Islet of Langerhans (tissue), 1 donor: ENCODE measurements at regions not wholly inside any gene's neighbourhood (a gene's known extent, or its start where the extent isn't known, plus 50 kb on each side); places are given as distances from the start of the nearest gene placed in this dataset.
"Not testable (repeated sequence)": the region's sequence is repeated elsewhere in the genome, so short reads cannot be mapped to it uniquely, and the experiment has no call there.

ENCODE experiments used
- FAIRE-seq: peaks from one replicate; lab custom pipeline; 2011; peaks lifted over from hg19 to GRCh38; lab: Jason Lieb, UNC

GRCh38 chr4:111274060-111274459, 651.2 kb upstream of the PITX2 start:
- FAIRE-seq, result no peak

- no peak for FAIRE-seq
These were observed 651.6 kb upstream of the PITX2 start for GRCh38 chr4:111274486-111274885.

GRCh38 chr4:111281219-111281618, 658.3 kb upstream of the PITX2 start:
- no peak for FAIRE-seq

- no peak for FAIRE-seq
These were observed 659.2 kb upstream of the PITX2 start for GRCh38 chr4:111282035-111282434.

- FAIRE-seq, result peak; percentile 21
These were observed 660.3 kb upstream of the PITX2 start for GRCh38 chr4:111283066-111283677.

- no peak for FAIRE-seq
These were observed 673.6 kb upstream of the PITX2 start for GRCh38 chr4:111296466-111296865.

- FAIRE-seq, result peak; percentile 55
These were observed 680.9 kb upstream of the PITX2 start for GRCh38 chr4:111303806-111304205.

GRCh38 chr4:111323496-111323895, 700.6 kb upstream of the PITX2 start:
- no peak for FAIRE-seq

GRCh38 chr4:111323916-111324315, 701.0 kb upstream of the PITX2 start:
- no peak for FAIRE-seq

GRCh38 chr4:111326450-111326849, 703.6 kb upstream of the PITX2 start:
- no peak for FAIRE-seq

- no peak for FAIRE-seq
These were observed 707.9 kb upstream of the PITX2 start for GRCh38 chr4:111330786-111331185.

GRCh38 chr4:111334361-111334760, 711.5 kb upstream of the PITX2 start:
- FAIRE-seq, result no peak

- not testable (repeated sequence) for FAIRE-seq
These were observed 714.5 kb upstream of the PITX2 start for GRCh38 chr4:111337186-111337876.

- FAIRE-seq, result no peak
These were observed 736.7 kb upstream of the PITX2 start for GRCh38 chr4:111359602-111360001.

- FAIRE-seq, result no peak
These were observed 738.0 kb upstream of the PITX2 start for GRCh38 chr4:111360906-111361305.

- FAIRE-seq, result no peak
These were observed 740.1 kb upstream of the PITX2 start for GRCh38 chr4:111362941-111363361.

GRCh38 chr4:111377880-111378279, 755.0 kb upstream of the PITX2 start:
- not testable (repeated sequence) for FAIRE-seq

- FAIRE-seq, result no peak
These were observed 756.7 kb upstream of the FAM241A start for GRCh38 chr4:111388561-111388960.

- FAIRE-seq, result no peak
These were observed 753.4 kb upstream of the FAM241A start for GRCh38 chr4:111391829-111392228.

- no peak for FAIRE-seq
These were observed 751.5 kb upstream of the FAM241A start for GRCh38 chr4:111393781-111394180.

- FAIRE-seq, result peak; percentile 92
These were observed 746.3 kb upstream of the FAM241A start for GRCh38 chr4:111398906-111399330.

GRCh38 chr4:111399623-111400022, 745.6 kb upstream of the FAM241A start:
- no peak for FAIRE-seq

GRCh38 chr4:111400741-111401140, 744.5 kb upstream of the FAM241A start:
- FAIRE-seq, result no peak

- FAIRE-seq, result peak; percentile 89
These were observed 740.6 kb upstream of the FAM241A start for GRCh38 chr4:111404673-111405072.
